IPS-NIHi11 (cell line): ENCODE measurements at regions not wholly inside any gene's neighbourhood (a gene's known extent, or its start where the extent isn't known, plus 50 kb on each side); places are given as distances from the start of the nearest gene placed in this dataset.

Source experiments
- DNase-seq: peaks from one replicate; pipeline ENCODE4 v3.0.0; 2012; ENCODE audit warnings: mixed read lengths, low spot score

DNA sequence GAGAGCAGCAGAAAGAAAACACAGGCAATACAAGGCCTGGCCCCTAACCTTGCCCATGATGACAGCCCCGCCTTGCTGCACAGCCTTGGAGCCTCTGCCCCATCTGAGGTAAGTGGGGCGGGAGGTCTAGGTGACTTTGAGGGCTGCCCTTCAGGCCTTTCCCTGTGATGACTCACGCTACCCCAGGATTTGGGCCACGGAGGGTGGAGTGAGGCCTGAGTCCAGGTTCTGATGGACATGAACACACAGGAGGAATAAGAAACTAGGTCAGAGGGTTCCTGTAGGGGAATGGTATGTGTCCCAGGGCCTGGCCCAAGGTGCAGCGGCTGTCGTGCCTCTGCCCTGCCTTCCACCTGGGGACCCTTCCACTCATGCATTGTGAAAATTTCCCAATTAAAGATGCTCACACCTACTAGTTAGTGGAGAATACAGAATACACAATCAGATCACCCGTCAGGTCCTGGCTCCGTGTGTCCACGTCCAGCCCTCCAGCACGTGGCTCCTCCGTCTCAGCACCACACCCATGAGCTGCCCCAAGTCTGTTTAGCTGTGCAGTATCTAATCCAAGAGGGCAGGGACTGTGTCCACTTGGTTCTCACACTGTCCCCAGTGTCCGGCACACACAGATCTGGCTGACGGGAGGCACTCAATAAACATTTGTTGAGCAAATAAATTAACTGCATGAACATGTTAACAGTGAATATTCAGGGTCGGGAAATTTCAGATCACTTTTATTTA lies 111.0 kb downstream of the CHST1 start:
- no peak for DNase-seq

DNA sequence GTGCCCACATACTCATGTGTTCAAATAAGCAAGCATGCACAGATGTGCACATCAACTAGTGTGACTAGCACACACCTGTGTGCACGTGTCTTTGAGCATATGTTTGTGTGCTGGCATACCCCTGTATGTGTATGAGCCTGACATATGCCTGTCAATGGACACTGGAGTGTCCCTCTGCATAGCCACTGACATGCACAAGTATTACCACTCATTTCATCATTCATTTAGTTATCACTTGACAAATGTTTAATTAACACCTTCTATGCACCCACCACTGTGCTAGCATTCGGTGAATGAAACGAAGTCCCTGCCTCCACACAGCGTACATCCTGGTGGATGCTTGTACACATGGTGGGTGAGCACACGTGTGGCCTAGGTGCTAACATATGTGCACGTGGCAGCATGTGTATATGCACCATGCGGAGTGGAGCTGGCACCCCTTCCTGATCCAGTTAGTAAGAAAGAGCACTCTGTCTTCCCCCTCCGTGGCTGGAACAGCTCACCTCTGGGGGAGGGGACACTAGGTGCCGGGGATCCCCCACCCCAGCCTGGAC lies 112.0 kb downstream of the CHST1 start:
- DNase-seq = no peak

GRCh38 chr11:45551191-45551713 lies 114.2 kb downstream of the CHST1 start:
- no peak for DNase-seq

GRCh38 chr11:45549257-45549656 lies 116.2 kb downstream of the CHST1 start:
- no peak for DNase-seq

DNA sequence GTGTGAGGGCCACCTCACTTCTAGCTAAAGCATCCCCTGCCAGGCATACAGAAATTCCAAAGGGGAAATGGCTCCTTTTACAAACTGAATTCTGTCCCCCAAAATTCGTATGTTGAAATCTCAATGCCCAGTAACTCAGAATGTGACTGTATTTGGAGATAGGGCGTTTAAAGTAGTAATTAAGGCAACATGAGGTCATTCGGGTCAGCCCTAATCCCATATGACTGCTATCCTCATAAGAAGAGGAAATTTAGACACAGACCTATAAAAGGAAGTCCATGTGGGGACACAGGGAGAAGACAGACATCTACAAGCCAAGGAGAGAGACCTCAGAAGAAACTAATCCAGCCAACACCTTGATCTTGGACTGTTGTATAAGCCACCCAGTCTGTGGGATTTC lies 119.1 kb downstream of the CHST1 start:
- no peak for DNase-seq

DNA sequence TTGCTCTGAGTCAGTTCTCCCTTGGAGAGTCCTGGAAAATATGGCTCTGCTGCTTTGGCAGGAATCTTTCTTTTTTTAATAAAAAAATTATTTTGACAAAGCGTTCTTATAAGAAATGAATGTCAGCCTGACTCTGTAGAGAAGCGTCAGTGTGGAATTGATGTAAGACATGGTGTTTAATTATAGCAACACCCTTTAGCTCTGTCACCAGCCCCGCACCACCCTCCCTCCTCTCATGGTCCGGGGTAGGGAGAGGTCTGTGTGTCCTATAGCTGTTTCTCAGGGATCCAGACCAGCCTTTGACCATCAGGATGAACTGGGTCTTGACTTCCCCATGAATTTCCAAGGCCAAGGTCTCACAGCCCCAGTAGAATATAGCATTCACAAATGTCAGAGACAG lies 120.6 kb downstream of the CHST1 start:
- DNase-seq = no peak

DNA sequence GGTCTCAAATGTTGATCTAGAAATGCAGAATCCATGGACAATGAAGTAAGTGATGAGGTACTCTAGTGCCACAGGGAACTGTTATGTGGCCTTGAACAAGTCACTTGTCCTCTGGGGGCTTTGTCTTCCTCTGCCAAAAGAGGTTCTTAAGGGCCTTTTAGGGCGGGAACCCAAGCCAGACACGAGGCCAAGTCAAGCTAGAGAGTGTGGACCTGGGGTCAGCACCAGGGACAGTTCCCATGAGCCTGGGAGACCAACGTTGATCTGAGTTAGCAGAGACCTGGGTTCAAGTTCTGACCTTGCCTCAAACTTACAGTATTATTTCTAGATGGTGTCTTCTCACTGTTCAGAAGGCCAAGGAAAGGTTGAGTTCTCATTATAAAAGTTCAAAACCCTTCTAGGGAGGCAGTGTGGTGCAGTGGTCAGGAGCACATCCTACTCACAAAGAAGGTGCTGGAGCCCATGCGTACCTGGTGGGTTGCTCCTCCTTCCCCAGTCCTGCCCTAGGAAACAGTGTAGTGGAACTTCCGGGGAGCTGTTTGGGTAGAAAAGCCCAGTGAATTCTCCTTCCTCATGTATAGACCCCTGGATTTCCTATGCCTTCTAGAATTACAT lies 121.5 kb downstream of the CHST1 start:
- peak; percentile 72 for DNase-seq

DNA sequence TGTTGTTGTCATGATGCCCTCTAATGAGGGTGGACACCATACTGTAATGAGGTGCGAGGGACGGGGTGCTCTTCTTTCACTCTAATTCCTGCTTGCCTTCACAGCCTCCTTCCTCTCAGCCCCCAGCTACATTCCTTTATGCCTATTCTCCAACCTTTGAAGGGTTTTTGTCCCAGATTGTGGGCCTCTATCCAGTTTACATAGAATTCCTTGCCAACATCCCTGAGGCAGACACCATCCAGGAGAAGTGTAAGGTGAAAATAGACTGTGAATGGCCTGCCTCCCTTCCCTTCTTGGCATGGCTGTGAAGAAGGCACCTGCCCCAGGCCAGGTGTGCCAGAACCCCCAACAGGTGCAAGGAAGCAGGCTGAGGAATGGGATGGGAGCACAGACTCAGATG lies 122.3 kb downstream of the CHST1 start:
- DNase-seq = no peak

- no peak for DNase-seq
Observed at GRCh38 chr11:45541693-45542434, 123.6 kb downstream of the CHST1 start.

GRCh38 chr11:45538939-45539338 lies 126.5 kb downstream of the CHST1 start:
- DNase-seq = no peak

GRCh38 chr11:45538363-45538762 lies 127.1 kb downstream of the CHST1 start:
- DNase-seq = no peak

DNA sequence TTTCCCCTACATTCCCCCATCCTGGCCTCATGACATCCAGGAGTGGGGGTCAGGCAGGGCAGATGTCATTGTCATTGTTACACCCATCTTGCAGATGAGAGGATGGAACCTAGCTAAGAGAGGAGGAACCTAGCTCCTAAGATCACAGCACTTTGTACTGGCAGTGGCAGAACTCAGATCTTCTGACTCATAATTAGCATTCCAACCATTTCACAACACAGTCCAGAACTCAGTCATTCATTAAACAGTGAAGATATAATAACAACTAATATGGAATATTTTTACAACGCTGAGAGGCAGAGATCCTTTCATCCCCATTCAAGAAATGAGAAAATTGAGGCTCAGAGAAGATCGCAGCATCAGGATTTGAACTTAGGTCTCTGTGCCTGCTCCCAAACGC lies 127.8 kb downstream of the CHST1 start:
- no peak for DNase-seq

DNA sequence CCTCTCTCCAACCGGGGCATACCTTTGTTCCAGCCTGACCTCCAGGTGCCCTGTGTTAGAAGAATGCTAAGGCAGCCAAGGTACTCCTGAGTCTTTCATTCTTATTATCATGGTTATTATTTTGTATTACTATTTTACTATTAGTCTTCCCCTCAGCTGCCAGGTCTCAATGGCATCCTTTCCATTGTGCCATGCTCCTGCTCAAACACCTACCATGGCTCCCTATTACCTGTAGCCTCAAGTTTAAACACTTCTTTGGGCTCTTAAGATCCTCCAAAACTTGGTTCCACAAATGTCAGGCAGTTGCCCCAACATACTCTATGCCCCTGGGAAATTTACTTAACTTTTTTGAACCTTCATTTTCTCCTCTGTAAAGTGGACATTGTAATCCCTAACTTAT lies 130.4 kb downstream of the CHST1 start:
- DNase-seq = no peak

- no peak for DNase-seq
Observed at GRCh38 chr11:45534132-45534531, 131.3 kb downstream of the CHST1 start.

DNA sequence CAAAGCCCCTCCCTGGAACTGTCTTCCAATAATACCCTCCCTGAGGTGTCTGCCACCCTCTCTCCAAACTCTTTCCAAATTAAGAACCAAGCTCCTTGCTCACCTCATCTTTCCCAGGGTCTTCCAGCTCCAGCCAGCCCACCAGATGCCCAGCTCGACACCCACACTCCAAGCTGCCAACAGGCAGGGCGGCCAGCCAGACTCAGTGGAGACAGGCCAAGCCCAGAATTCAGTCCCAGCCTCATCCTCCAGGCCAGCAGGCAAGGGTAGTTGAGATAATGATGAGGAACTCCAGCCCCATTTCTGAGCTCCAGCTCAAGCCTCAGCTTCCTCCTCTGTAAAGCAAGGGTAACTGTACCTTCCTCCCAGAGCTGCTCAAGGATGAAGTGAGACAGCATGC lies 132.9 kb downstream of the CHST1 start:
- DNase-seq = no peak

- DNase-seq = no peak
Observed at GRCh38 chr11:45530776-45531175, 134.6 kb downstream of the CHST1 start.

DNA sequence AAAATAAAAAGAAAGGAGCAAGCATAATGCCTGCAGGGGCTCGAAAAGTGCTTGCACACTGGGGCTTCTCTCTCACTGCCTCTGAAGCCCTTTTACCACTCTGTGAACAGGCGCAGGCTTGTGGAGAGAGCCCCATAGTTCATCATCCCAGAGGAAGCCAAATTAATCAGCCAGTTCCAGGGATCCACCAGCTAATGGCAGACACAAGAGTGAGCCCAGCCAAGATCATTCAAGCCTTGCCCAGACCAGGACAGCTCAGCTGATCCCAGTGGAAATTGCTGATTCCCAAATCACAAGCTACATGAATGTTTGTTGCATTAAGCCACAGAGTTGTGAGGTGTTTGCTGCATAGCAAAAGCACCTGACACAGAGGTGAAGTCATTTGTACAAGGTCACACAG lies 135.3 kb downstream of the CHST1 start:
- no peak for DNase-seq

GRCh38 chr11:45528435-45528834 lies 137.0 kb downstream of the CHST1 start:
- DNase-seq = no peak

- no peak for DNase-seq
Observed at GRCh38 chr11:45527898-45528297, 137.5 kb downstream of the CHST1 start.

DNA sequence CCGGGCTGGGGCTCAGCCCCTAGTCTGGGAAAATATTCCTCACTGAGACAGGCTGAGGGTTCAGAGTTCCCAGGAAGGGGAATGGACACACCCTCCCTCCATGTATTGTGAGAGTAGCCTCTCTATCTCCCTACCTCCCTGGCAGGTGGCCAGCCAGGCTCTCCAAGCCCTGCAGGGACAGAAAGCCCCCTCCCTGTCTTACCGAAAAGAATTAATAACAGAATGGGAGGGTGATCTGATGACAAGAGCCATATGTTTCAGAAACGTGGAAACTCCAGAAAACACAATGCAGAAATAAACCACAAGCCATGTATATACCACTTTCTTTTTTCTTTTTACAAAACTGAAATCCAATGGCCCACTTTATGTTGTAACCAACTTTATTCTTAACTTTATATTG lies 140.0 kb downstream of the CHST1 start:
- no peak for DNase-seq

DNA sequence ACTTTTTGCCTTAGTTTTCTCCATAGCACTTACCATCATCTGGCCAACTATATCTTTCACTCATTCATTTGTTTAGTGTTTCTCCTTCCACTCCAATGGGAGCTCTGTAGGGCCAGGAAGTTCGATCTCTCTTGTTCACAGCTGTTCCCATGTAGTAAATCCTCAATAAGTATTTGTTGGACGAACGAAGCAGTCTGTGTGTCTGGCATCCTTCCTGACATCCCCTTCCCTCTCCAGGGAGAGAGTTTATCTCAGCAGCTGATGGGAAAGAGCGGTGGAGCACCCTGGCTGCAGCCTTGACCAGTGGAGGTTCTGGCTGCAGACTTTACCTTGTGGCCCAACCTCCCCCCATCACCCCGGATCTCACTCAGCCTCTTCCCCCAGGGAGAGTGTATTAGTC lies 141.7 kb downstream of the CHST1 start:
- no peak for DNase-seq

DNA sequence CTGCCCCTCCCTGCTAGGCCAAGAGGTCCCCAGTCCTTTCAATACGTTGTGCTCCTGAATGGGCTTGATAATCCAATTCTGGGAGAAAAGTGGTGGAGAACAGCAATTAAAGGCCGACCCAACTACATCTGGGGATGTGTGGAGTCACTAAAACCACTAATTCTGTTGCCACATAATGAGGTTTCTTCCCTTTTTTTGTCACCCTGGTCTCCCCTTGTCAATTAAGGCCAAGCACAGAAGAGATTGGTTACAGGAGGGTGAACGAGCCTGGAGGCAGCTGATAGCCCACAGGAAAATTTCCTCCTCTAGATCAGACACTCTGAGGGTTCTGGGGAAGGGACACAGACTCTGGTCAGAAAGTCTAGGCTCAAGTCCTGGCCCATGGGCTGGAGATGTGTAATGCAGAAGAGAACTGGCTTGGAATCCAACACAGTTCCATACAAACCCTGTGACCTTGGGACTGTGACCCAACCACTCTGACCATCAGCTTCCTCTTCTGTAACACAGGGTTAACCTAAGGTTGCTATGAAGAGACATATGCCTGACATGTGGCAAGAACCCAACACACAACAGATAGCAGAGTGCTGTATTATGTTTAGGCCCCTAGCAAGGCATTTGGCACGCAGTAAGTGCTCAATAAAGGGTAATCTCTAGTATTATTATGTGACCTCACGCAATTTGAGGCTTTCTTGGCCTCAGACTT lies 146.4 kb downstream of the CHST1 start:
- no peak for DNase-seq
